Breast epithelium (tissue), 3 donors: ENCODE measurements at regions not wholly inside any gene's neighbourhood (a gene's known extent, or its start where the extent isn't known, plus 50 kb on each side); places are given as distances from the start of the nearest gene placed in this dataset.

Experiments
- CTCF ChIP-seq, 3 donors: fragments of 450-650 bp; IDR thresholded peaks; one replicate each; pipeline ENCODE4 v1.5.1; 2016 to 2017; ENCODE audit warnings: antibody characterized with exemption in 3 of 3, mild to moderate bottlenecking in 3 of 3, moderate library complexity in 3 of 3
- POLR2A ChIP-seq: fragments of 450-650 bp; IDR thresholded peaks from one replicate; pipeline ENCODE4 v1.6.1; 2016; ENCODE audit warnings: antibody characterized with exemption, mild to moderate bottlenecking, moderate library complexity
- POLR2AphosphoS5 ChIP-seq, 3 donors: sonication (generic); formaldehyde crosslinking; IDR thresholded peaks; one replicate each; pipeline ENCODE4 v1.6.1; 2017; ENCODE audit warnings: antibody characterized with exemption in 3 of 3

DNA sequence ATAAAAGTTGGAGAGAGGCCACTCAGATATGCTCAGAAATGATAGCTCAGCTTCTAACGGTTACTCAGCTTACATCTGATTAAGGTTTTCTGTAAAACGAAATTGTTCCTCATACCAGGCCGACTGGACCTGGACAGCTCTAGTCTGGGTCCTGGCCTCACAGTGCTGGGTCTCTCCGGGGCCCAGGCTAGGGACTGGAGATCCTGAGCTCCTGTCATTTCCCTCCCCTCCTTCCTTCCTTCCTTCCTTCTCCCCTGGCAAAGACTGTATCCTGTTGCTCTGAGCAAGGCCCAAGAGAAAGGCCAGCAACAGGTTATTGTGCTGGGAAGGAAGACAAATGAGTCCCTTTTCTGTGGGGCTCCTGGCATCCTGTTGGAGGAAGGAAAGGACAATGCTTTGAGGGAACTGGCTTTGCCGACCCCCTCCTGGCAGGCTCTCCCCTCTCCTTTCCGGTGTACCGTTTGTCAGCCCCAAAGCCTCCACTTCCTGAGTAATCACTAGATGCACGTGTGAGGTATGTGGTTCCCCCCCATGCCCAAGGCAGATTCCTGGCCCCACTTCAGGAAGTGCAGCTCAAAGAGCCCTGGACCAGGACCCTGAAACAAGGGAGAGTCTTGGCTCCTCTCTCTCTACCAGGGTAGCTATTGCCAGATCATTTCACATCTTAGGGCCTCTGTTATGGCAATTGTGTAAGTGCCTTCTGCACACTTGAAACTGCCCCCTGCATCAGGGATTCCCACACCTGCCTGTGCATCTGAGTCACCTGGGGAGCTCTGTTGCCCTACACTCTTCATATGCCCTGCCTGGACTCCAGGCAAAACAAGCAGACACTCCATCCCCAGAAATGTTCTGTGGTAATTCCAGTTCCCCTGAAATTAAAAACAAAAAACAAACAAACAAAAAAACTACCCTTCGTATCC lies 212.7 kb upstream of the FGGY start:
- no peak for TF ChIP-seq CTCF (IDR thresholded peaks at IDR 0.05)
- TF ChIP-seq POLR2AphosphoS5 (IDR thresholded peaks at IDR 0.05), result peak in 1 of 3 donors; percentile 34
- TF ChIP-seq POLR2A, result no peak
